Tibial nerve (tissue), 4 donors: ENCODE measurements at regions not wholly inside any gene's neighbourhood (a gene's known extent, or its start where the extent isn't known, plus 50 kb on each side); places are given as distances from the start of the nearest gene placed in this dataset.
"Not testable (repeated sequence)": the region's sequence is repeated elsewhere in the genome, so short reads cannot be mapped to it uniquely, and the experiment has no call there.

Experiments
- DNase-seq, 2 donors: peaks; one replicate each; pipeline ENCODE4 v3.0.0-alpha.2; 2019; ENCODE audit warnings: low spot score in 2 of 2
- H3K27ac ChIP-seq, 4 donors: fragments of 200-600 bp; sonication (generic) in 3 of 4; one replicate each; pipeline ENCODE4 v1.5.1; 2017 to 2019; ENCODE audit warnings: mild to moderate bottlenecking in 1 of 4
- H3K27me3 ChIP-seq, 2 donors: fragments of 200-600 bp; sonication (generic) in 1 of 2; one replicate each; pipeline versions ENCODE4 v1.5.1 to v1.6.0; 2017 to 2019
- H3K36me3 ChIP-seq, 3 donors: fragments of 200-600 bp; sonication (generic); one replicate each; pipeline ENCODE4 v1.5.1; 2018 to 2019
- H3K4me1 ChIP-seq, 4 donors: fragments of 200-600 bp; sonication (generic) in 3 of 4; one replicate each; pipeline ENCODE4 v1.5.1; 2017 to 2019
- H3K4me3 ChIP-seq, 4 donors: fragments of 200-600 bp; sonication (generic) in 3 of 4; one replicate each; pipeline ENCODE4 v1.5.1; 2017 to 2019; ENCODE audit warnings: mild to moderate bottlenecking in 1 of 4, moderate library complexity in 1 of 4
- H3K9me3 ChIP-seq, 4 donors: fragments of 200-600 bp; sonication (generic) in 3 of 4; one replicate each; pipeline ENCODE4 v1.5.1; 2017 to 2019
- EP300 ChIP-seq, 2 donors: sonication (generic); formaldehyde crosslinking; IDR thresholded peaks; one replicate each; pipeline ENCODE4 v1.6.1; 2017; ENCODE audit warnings: antibody characterized with exemption in 2 of 2, mild to moderate bottlenecking in 1 of 2
- POLR2A ChIP-seq, 2 donors: fragments of 450-650 bp; IDR thresholded peaks; one replicate each; pipeline ENCODE4 v1.6.1; 2017; ENCODE audit warnings: antibody characterized with exemption in 2 of 2, mild to moderate bottlenecking in 2 of 2, moderate library complexity in 2 of 2
- WGBS, 2 donors: methylation state at CpG; one replicate each; pipeline ENCODE4 v1.1.5; 2018; 5-methylcytosine and 5-hydroxymethylcytosine counted together
- TF ChIP-seq, protein P1 (sequence below), 5 experiments: fragments of 200-600 bp in 3 of 5; fragments of 450-650 bp in 2 of 5; sonication (generic) in 3 of 5; IDR thresholded peaks; one replicate each; pipeline ENCODE4 v1.5.1; 2016 to 2019; ENCODE audit warnings: antibody characterized with exemption in 5 of 5, mild to moderate bottlenecking in 3 of 5, moderate library complexity in 2 of 5

- Histone ChIP-seq H3K27me3 (no peaks in the 10 kb centered on the region), H3K36me3 (no peaks in the 10 kb centered on the region), H3K4me1 (no peaks in the 10 kb centered on the region), H3K27ac (no peak overlapping the region), H3K9me3 (no peaks in the 10 kb centered on the region), H3K4me3 (no peak overlapping the region)
- no peak for DNase-seq
- WGBS, 2 donors = 89 to 91% methylated on average over 10 of the region's 10 CpGs
- TF ChIP-seq, protein P1, sequence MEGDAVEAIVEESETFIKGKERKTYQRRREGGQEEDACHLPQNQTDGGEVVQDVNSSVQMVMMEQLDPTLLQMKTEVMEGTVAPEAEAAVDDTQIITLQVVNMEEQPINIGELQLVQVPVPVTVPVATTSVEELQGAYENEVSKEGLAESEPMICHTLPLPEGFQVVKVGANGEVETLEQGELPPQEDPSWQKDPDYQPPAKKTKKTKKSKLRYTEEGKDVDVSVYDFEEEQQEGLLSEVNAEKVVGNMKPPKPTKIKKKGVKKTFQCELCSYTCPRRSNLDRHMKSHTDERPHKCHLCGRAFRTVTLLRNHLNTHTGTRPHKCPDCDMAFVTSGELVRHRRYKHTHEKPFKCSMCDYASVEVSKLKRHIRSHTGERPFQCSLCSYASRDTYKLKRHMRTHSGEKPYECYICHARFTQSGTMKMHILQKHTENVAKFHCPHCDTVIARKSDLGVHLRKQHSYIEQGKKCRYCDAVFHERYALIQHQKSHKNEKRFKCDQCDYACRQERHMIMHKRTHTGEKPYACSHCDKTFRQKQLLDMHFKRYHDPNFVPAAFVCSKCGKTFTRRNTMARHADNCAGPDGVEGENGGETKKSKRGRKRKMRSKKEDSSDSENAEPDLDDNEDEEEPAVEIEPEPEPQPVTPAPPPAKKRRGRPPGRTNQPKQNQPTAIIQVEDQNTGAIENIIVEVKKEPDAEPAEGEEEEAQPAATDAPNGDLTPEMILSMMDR (IDR thresholded peaks at IDR 0.05) = no peak
- TF ChIP-seq EP300 (IDR thresholded peaks at IDR 0.05) = no peak
- no peak for TF ChIP-seq POLR2A (IDR thresholded peaks at IDR 0.05)
These were observed 354.2 kb upstream of the DPP6 start for GRCh38 chr7:153698046-153698445.

DNA sequence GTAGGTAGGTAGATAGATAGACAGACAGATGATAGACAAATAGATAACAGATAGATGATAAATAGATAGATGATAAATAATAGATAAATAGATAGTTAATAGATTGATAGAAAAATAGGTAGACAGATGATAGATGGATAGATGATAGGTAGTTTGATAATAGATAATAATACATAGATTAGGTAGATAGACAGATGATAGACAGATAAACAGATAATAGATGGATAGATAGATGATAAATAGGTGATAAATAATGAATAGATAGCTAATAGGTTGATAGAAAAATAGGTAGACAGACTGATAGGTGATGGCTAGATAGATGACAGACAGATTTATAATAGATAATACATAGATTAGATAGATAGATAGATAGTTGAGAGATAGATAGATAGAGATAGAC, 350.5 kb upstream of the DPP6 start:
- no peak overlapping the region for H3K4me3 ChIP-seq
- H3K36me3 ChIP-seq = no peaks in the 10 kb centered on the region
- no peak for TF ChIP-seq POLR2A (IDR thresholded peaks at IDR 0.05)
- TF ChIP-seq EP300 (IDR thresholded peaks at IDR 0.05) = no peak
- TF ChIP-seq, protein P1 (IDR thresholded peaks at IDR 0.05) = no peak
- DNase-seq = no peak
- H3K9me3 ChIP-seq = no peaks in the 10 kb centered on the region
- H3K27me3 ChIP-seq = no peaks in the 10 kb centered on the region
- no peaks in the 10 kb centered on the region for H3K4me1 ChIP-seq
- H3K27ac ChIP-seq = no peak overlapping the region

GRCh38 chr7:153723892-153724291, 328.3 kb upstream of the DPP6 start:
- H3K27me3 ChIP-seq, H3K4me1 ChIP-seq, H3K4me3 ChIP-seq, H3K36me3 ChIP-seq, H3K27ac ChIP-seq, H3K9me3 ChIP-seq, DNase-seq: not testable (repeated sequence)
- 100% methylated on average over 1 of the region's 2 CpGs; no CpG with 5 or more reads in 1 of the 2 donors for WGBS, 2 donors

GRCh38 chr7:153731504-153731903, 320.7 kb upstream of the DPP6 start:
- H3K4me1 ChIP-seq, H3K27ac ChIP-seq, H3K9me3 ChIP-seq, H3K36me3 ChIP-seq, H3K4me3 ChIP-seq, H3K27me3 ChIP-seq, DNase-seq: not testable (repeated sequence)
- WGBS, 2 donors = 82 to 92% methylated on average over 7 of the region's 7 CpGs

DNA sequence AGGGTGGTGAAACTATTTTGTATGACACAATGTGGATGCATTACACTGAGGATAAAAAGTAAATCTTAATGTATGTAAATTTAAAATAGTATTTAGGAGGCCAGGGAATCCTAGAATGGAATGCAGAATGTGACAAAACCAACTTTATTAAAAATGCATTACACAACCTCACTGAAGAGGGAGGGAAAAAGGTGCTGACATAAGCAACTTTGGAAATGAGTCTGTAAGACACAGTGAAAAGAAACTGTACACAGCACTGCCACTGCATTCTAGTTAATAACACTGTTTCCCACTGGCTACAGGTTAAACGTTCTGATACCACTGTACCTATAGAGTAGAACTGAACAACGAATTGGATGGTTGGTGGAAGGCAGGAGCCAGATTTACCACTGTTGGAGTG, 308.8 kb upstream of the DPP6 start:
- not testable (repeated sequence) for DNase-seq, H3K4me1 ChIP-seq, H3K27ac ChIP-seq, H3K9me3 ChIP-seq, H3K4me3 ChIP-seq, H3K27me3 ChIP-seq, H3K36me3 ChIP-seq
- WGBS, 2 donors = 75 to 76% methylated on average over 2 of the region's 2 CpGs

GRCh38 chr7:153747969-153748368, 304.2 kb upstream of the DPP6 start:
- H3K4me1 ChIP-seq, H3K27ac ChIP-seq, H3K9me3 ChIP-seq, H3K36me3 ChIP-seq, H3K4me3 ChIP-seq, DNase-seq, H3K27me3 ChIP-seq: not testable (repeated sequence)
- 7 to 8% methylated on average over 16 of the region's 21 CpGs for WGBS, 2 donors

GRCh38 chr7:153748885-153749284, 303.3 kb upstream of the DPP6 start:
- H3K4me1 ChIP-seq, H3K4me3 ChIP-seq, H3K27ac ChIP-seq, H3K36me3 ChIP-seq, H3K27me3 ChIP-seq, DNase-seq, H3K9me3 ChIP-seq: not testable (repeated sequence)
- WGBS, 2 donors = 1 to 3% methylated on average over 17 to 23 of the region's 25 CpGs

DNA sequence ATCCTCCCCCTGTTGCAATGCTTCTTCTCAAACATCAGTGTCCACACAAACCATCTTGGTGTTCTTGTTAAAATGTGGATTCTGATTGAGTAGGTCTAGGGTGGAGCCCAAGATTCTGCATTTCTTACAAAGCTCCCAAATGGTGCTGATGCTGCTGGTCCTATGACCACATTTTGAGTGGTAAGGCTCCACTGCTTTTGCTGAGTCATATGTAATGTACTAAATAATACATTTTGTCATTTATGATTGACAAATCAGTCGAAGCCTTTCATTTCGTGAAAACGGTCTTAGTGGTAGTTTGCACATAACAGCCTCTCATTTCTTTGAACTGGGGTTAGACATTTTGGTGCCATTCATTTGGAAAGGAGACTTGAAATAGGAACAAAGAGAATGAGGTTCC, 286.3 kb upstream of the DPP6 start:
- not testable (repeated sequence) for H3K27ac ChIP-seq, H3K4me1 ChIP-seq, H3K27me3 ChIP-seq, DNase-seq, H3K4me3 ChIP-seq, H3K36me3 ChIP-seq, H3K9me3 ChIP-seq
- 92 to 94% methylated on average over 3 of the region's 3 CpGs for WGBS, 2 donors

DNA sequence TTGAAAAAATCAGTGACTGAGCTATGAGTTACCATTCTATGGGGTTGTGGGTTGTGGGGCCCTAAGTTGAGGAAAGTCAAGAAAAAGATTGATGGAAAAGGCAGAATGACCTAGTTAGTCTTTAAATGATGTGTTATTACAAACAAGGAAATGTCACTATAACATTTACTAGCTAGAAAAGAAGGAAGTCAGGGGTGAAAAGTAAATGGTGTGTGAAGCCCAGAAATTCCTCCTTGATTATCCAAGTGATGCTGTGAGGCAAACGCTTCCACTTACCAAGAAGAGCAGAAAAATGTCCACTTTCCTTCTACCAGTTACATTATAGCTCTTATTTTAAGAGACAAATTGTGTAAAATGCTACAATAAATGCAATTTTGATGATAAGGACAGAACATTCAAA, 285.3 kb upstream of the DPP6 start:
- not testable (repeated sequence) for H3K4me1 ChIP-seq, H3K9me3 ChIP-seq, H3K27ac ChIP-seq, DNase-seq, H3K4me3 ChIP-seq, H3K27me3 ChIP-seq, H3K36me3 ChIP-seq
- 50 to 70% methylated on average over 1 of the region's 1 CpG for WGBS, 2 donors
